ENCODE measurements at regions not wholly inside any gene's neighbourhood (a gene's known extent, or its start where the extent isn't known, plus 50 kb on each side); places are given as distances from the start of the nearest gene placed in this dataset.

- TF ChIP-seq EP300 (IDR thresholded peaks at IDR 0.05) (no peak), POLR2AphosphoS5 (IDR thresholded peaks at IDR 0.05) (no peak), CTCF (IDR thresholded peaks at IDR 0.05) (no peak), POLR2A (IDR thresholded peaks at IDR 0.05) (no peak)
Observed at GRCh38 chr2:58951722-58952121, 710.6 kb upstream of the FANCL start.
